SK-N-MC (cell line): ENCODE measurements at regions not wholly inside any gene's neighbourhood (a gene's known extent, or its start where the extent isn't known, plus 50 kb on each side); places are given as distances from the start of the nearest gene placed in this dataset.
"Not testable (repeated sequence)": the region's sequence is repeated elsewhere in the genome, so short reads cannot be mapped to it uniquely, and the experiment has no call there.

ENCODE experiments used
- EZH2 ChIP-seq: fragments of 200-600 bp; sonication (generic); IDR thresholded peaks from one replicate; pipeline ENCODE4 v1.6.1; 2017; ENCODE audit warnings: antibody characterized with exemption
- FOXP2 ChIP-seq: optimal IDR thresholded peaks from 2 replicates; pipeline ENCODE3; 2011; ENCODE audit warnings: mild to moderate bottlenecking, moderate library complexity; ENCODE audit not compliant: insufficient read depth; ENCODE audit errors: extremely low read length, control extremely low read depth
- POLR2AphosphoS5 ChIP-seq: IDR thresholded peaks from 2 replicates; pipeline ENCODE4 v1.6.1; 2012; ENCODE audit warnings: mild to moderate bottlenecking, low read depth, low read length, borderline replicate concordance

- TF ChIP-seq EZH2, POLR2AphosphoS5, FOXP2: not testable (repeated sequence)
Observed at GRCh38 chrX:3795411-3795810, 82.0 kb upstream of the PRKX start.
